Transverse colon (tissue), 4 donors: ENCODE measurements at regions not wholly inside any gene's neighbourhood (a gene's known extent, or its start where the extent isn't known, plus 50 kb on each side); places are given as distances from the start of the nearest gene placed in this dataset.

Experiments used
- DNase-seq: peaks from one replicate; pipeline ENCODE4 v3.0.0-alpha.2; 2019
- H3K27ac ChIP-seq, 4 donors: fragments of 200-600 bp; sonication (generic); 2 replicates each; pipeline ENCODE4 v1.5.1; 2016 to 2018; ENCODE audit warnings: inconsistent platforms in 4 of 4
- H3K27me3 ChIP-seq: fragments of 200-600 bp; sonication (generic); 2 replicates; pipeline ENCODE4 v1.5.1; 2017; ENCODE audit warnings: inconsistent platforms
- H3K36me3 ChIP-seq, 4 donors: fragments of 200-600 bp; sonication (generic); 2 replicates each; pipeline ENCODE4 v1.5.1; 2017 to 2019; ENCODE audit warnings: inconsistent platforms in 4 of 4
- H3K4me1 ChIP-seq, 4 donors: fragments of 200-600 bp; sonication (generic); 2 replicates each; pipeline ENCODE4 v1.5.1; 2017 to 2020; ENCODE audit warnings: inconsistent platforms in 4 of 4
- H3K4me3 ChIP-seq, 4 donors: fragments of 200-600 bp; sonication (generic); 1 replicate in 1 of 4; 2 replicates in 3 of 4; pipeline versions ENCODE4 v1.5.1 to v1.6.1; 2017 to 2019; ENCODE audit warnings: inconsistent platforms in 4 of 4
- H3K9me3 ChIP-seq, 2 donors: fragments of 200-600 bp; sonication (generic); 2 replicates each; pipeline ENCODE4 v1.5.1; 2017 to 2019; ENCODE audit warnings: inconsistent platforms in 2 of 2
- EP300 ChIP-seq: sonication (generic); formaldehyde crosslinking; IDR thresholded peaks from one replicate; pipeline ENCODE4 v1.6.1; 2017; ENCODE audit warnings: antibody characterized with exemption, low read depth
- POLR2A ChIP-seq: fragments of 450-650 bp; IDR thresholded peaks from one replicate; pipeline ENCODE4 v1.6.1; 2016; ENCODE audit warnings: antibody characterized with exemption, mild to moderate bottlenecking, moderate library complexity
- POLR2AphosphoS5 ChIP-seq, 3 donors: sonication (generic); formaldehyde crosslinking; IDR thresholded peaks; one replicate each; pipeline ENCODE4 v1.6.1; 2016; ENCODE audit warnings: antibody characterized with exemption in 3 of 3
- WGBS, 2 donors: methylation state at CpG; one replicate each; pipeline ENCODE4 v1.1.5; 2018; ENCODE audit warnings: low coverage in 1 of 2; 5-methylcytosine and 5-hydroxymethylcytosine counted together
- in situ Hi-C, 4 donors: fragments of 200-750 bp; cut with MboI; loops; one replicate each; pipeline versions ENCODE4 v1.15.0 to v1.15.1; 2017; ENCODE audit warnings: low sequenced_read_pairs in 3 of 4, low pct_ligation_motif_present in 1 of 4, low pct_unique_long_range_greater_than_20kb in 1 of 4
- intact Hi-C: fragments of 100-400 bp; cut with DNase I; formaldehyde crosslinking; loops from one replicate; pipeline ENCODE4 v1.15.1; 2023; ENCODE audit warnings: low total_unique reads
- TF ChIP-seq, protein P1 (sequence below), 5 experiments: fragments of 200-600 bp in 3 of 5; fragments of 450-650 bp in 2 of 5; sonication (generic) in 3 of 5; IDR thresholded peaks; 1 replicate in 2 of 5; 2 replicates in 3 of 5; pipeline ENCODE4 v1.5.1; 2016 to 2017; ENCODE audit warnings: antibody characterized with exemption in 5 of 5, inconsistent platforms in 3 of 5, mild to moderate bottlenecking in 2 of 5, moderate library complexity in 1 of 5

DNA sequence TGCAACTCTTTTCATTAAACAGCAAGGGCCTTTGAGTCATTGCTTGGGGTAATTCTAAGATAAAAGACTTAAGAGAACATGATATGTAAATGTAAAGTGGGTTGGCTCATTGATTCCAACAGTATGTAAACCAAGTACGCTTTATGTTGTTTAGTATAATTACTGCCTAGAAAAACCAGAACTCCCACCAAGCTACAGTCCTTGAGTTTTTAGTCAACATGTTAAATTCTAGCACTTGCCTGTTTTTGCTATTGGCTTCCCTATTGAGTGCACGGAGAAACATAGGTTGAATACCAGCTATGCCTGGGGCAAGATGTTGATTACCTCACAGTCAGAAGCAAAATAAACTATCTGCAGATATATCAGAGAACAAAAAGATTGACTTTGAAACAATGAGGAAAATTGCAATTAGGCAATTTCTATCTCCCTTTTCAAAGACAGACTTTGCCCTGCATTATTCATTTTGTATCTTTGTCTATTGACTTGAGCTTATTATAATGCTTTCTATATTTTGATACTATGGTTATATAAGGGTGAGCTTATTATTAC, 179.3 kb downstream of the ZPLD1 start:
- DNase-seq = no peak
- H3K27me3 ChIP-seq = no peaks in the 10 kb centered on the region
- TF ChIP-seq EP300 (no peak), POLR2A (no peak), POLR2AphosphoS5 (IDR thresholded peaks at IDR 0.05) (no peak)
- TF ChIP-seq, protein P1, sequence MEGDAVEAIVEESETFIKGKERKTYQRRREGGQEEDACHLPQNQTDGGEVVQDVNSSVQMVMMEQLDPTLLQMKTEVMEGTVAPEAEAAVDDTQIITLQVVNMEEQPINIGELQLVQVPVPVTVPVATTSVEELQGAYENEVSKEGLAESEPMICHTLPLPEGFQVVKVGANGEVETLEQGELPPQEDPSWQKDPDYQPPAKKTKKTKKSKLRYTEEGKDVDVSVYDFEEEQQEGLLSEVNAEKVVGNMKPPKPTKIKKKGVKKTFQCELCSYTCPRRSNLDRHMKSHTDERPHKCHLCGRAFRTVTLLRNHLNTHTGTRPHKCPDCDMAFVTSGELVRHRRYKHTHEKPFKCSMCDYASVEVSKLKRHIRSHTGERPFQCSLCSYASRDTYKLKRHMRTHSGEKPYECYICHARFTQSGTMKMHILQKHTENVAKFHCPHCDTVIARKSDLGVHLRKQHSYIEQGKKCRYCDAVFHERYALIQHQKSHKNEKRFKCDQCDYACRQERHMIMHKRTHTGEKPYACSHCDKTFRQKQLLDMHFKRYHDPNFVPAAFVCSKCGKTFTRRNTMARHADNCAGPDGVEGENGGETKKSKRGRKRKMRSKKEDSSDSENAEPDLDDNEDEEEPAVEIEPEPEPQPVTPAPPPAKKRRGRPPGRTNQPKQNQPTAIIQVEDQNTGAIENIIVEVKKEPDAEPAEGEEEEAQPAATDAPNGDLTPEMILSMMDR (IDR thresholded peaks at IDR 0.05) = no peak
- no peaks in the 10 kb centered on the region for H3K4me1 ChIP-seq
- in situ Hi-C loops = no loop called here
- no peaks in the 10 kb centered on the region for H3K36me3 ChIP-seq
- no peak overlapping the region for H3K27ac ChIP-seq
- no peak overlapping the region for H3K4me3 ChIP-seq
- WGBS, 2 donors = 73 to 74% methylated on average over 2 of the region's 2 CpGs
- H3K9me3 ChIP-seq = no peaks in the 10 kb centered on the region
- intact Hi-C loops = no loop called here

DNA sequence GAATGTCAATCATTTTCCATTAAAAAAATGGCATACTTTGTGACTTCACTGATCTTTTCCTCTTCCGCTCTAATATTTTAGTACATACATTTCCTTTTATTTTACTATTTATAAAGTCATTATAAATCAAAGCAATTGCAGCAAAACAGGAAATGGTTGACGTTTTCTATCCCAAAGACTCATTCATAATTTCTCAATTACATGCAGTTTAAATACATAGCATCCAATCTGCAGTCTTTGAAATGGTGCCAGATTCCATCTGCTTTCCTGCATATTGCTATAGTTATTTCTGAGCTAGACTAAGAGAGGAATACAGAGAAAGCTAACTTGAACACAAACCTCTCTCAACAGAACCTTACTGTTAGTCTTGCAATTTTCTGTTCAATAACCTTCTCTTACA, 179.8 kb downstream of the ZPLD1 start:
- Histone ChIP-seq H3K27ac (no peak overlapping the region), H3K9me3 (no peaks in the 10 kb centered on the region), H3K4me3 (no peak overlapping the region), H3K36me3 (no peaks in the 10 kb centered on the region), H3K27me3 (no peaks in the 10 kb centered on the region), H3K4me1 (no peaks in the 10 kb centered on the region)
- WGBS, 2 donors = 40 to 45% methylated on average over 2 of the region's 2 CpGs
- TF ChIP-seq POLR2A = no peak
- no peak for TF ChIP-seq EP300
- TF ChIP-seq, protein P1 (IDR thresholded peaks at IDR 0.05) = no peak
- TF ChIP-seq POLR2AphosphoS5 (IDR thresholded peaks at IDR 0.05) = no peak
- in situ Hi-C loops (no loop called here), intact Hi-C loops (no loop called here)
- DNase-seq = no peak

DNA sequence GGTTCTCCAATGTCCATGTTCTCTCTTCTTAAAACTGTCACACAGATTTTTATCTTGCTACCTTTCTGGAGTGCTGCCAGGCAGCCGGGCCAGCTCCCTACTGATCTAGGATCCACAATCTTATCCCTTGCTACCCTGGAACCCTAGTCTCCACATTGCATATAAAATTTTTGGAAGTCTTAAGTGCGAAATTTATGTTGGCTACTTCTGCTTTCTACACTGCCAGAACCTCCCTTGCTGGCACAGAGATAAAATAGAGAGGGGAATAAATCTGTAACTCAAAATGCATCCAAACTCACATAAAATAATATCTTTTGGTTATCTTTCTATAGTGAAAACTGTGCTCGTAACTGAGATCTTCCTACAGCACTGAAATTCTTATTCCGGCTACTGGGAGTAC, 182.6 kb downstream of the ZPLD1 start:
- in situ Hi-C loops (no loop called here), intact Hi-C loops (no loop called here)
- no peaks in the 10 kb centered on the region for H3K27me3 ChIP-seq
- no peak overlapping the region for H3K27ac ChIP-seq
- H3K4me3 ChIP-seq = no peak overlapping the region
- DNase-seq = no peak
- TF ChIP-seq, protein P1 (IDR thresholded peaks at IDR 0.05) = no peak
- TF ChIP-seq POLR2AphosphoS5 (IDR thresholded peaks at IDR 0.05) (no peak), EP300 (no peak), POLR2A (no peak)
- H3K36me3 ChIP-seq = no peaks in the 10 kb centered on the region
- no peaks in the 10 kb centered on the region for H3K9me3 ChIP-seq
- 69 to 76% methylated on average over 3 to 4 of the region's 4 CpGs for WGBS, 2 donors
- no peaks in the 10 kb centered on the region for H3K4me1 ChIP-seq

DNA sequence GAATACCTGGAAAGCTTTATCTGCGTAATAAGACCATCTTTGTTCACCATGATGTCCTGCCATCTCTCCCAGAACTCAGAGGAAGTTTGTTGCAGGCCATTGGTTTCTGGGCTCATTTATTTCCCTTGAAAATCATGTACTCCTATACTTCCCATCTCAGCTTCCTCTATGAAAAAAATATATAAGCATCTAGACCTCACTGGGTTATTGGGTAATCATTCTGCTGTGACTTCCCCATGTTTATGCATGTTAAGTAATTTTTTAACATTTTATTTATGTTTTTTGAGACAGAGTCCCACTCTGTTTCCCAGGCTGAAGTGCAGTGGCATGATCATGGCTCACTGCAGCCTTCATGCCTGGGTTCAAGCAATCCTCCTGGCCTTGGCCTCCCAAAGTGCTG, 184.5 kb downstream of the ZPLD1 start:
- H3K36me3 ChIP-seq = no peaks in the 10 kb centered on the region
- TF ChIP-seq POLR2AphosphoS5 (IDR thresholded peaks at IDR 0.05) (no peak), POLR2A (no peak), EP300 (no peak)
- TF ChIP-seq, protein P1 (IDR thresholded peaks at IDR 0.05) = no peak
- H3K27ac ChIP-seq = no peak overlapping the region
- WGBS, 2 donors = 71 to 83% methylated on average over 1 of the region's 1 CpG
- in situ Hi-C loops (no loop called here), intact Hi-C loops (no loop called here)
- no peak for DNase-seq
- no peaks in the 10 kb centered on the region for H3K4me1 ChIP-seq
- no peaks in the 10 kb centered on the region for H3K9me3 ChIP-seq
- no peaks in the 10 kb centered on the region for H3K27me3 ChIP-seq
- H3K4me3 ChIP-seq = no peak overlapping the region
